Stimulated activated effector memory CD8-positive, alpha-beta T cell treated with anti-CD3 and anti-CD28 coated beads, Interleukin-12 subunit alpha, Interleukin-12 subunit beta, amount 100 ng/mL, for 72 hours (primary cell): ENCODE measurements at regions not wholly inside any gene's neighbourhood (a gene's known extent, or its start where the extent isn't known, plus 50 kb on each side); places are given as distances from the start of the nearest gene placed in this dataset.

ENCODE experiments used
- ATAC-seq: fragments of 150-1000 bp; cut with Tn5 transposase; 2 replicates; pipeline ENCODE4 v1.10.0; 2021
- DNase-seq, 2 donors: peaks; one replicate each; pipeline ENCODE4 v3.0.0; 2021 to 2022; ENCODE audit warnings: low spot score in 2 of 2
- H3K27ac Mint-ChIP-seq: one replicate; pipeline ENCODE4 v1.8.0; 2022; ENCODE audit warnings: mild to moderate bottlenecking, mixed read lengths
- H3K36me3 Mint-ChIP-seq: one replicate; pipeline ENCODE4 v1.8.0; 2022; ENCODE audit warnings: mild to moderate bottlenecking, mixed read lengths
- H3K4me1 Mint-ChIP-seq: one replicate; pipeline ENCODE4 v1.8.0; 2022; ENCODE audit warnings: mixed read lengths
- H3K4me3 Mint-ChIP-seq: one replicate; pipeline ENCODE4 v1.8.0; 2022; ENCODE audit warnings: mild to moderate bottlenecking, mixed read lengths
- H3K9me3 Mint-ChIP-seq: one replicate; pipeline ENCODE4 v1.8.0; 2022; ENCODE audit warnings: mixed read lengths

DNA sequence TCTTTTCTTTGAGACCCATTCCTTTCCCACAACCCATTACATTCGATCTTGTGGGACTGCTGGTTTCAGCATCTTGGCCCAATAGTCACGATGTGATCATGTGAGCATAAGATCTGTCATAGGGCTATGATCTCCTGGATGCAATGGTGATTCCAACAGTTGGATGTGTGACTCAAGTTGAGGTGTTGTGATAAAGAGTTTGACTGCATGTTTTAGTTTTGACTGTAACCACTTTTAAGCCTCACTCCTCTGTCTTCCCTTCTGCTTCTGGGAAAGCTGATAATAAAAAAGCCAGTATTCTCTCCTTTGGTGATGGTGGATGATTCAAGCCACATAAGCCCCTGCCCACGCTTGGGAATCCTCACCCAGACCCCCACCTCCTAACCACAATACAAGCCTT is 117.0 kb upstream of the ASCC3 start:
- Mint-ChIP-seq H3K4me3 (no peak overlapping the region), H3K4me1 (no peaks in the 10 kb centered on the region), H3K36me3 (no peaks in the 10 kb centered on the region), H3K9me3 (peaks cover 3% of the 10 kb centered on the region), H3K27ac (no peak overlapping the region)
- DNase-seq (no peak), ATAC-seq (no peak)

GRCh38 chr6:100999034-100999597 is 118.0 kb upstream of the ASCC3 start:
- H3K36me3 Mint-ChIP-seq: no peaks in the 10 kb centered on the region
- DNase-seq (no peak), ATAC-seq (no peak)
- H3K4me1 Mint-ChIP-seq: no peaks in the 10 kb centered on the region
- H3K9me3 Mint-ChIP-seq: peaks cover 3% of the 10 kb centered on the region
- no peak overlapping the region for H3K27ac Mint-ChIP-seq
- no peak overlapping the region for H3K4me3 Mint-ChIP-seq

- peaks cover 3% of the 10 kb centered on the region for H3K9me3 Mint-ChIP-seq
- ATAC-seq (no peak), DNase-seq (no peak)
- H3K27ac Mint-ChIP-seq: no peak overlapping the region
- no peak overlapping the region for H3K4me3 Mint-ChIP-seq
- no peaks in the 10 kb centered on the region for H3K4me1 Mint-ChIP-seq
- H3K36me3 Mint-ChIP-seq: no peaks in the 10 kb centered on the region
These were observed 119.2 kb upstream of the ASCC3 start for GRCh38 chr6:101000341-101000740.

GRCh38 chr6:101001012-101001411 is 119.9 kb upstream of the ASCC3 start:
- ATAC-seq: no peak
- Mint-ChIP-seq H3K4me1 (no peaks in the 10 kb centered on the region), H3K4me3 (no peak overlapping the region), H3K36me3 (no peaks in the 10 kb centered on the region), H3K9me3 (peaks cover 3% of the 10 kb centered on the region), H3K27ac (no peak overlapping the region)
- DNase-seq: no peak

DNA sequence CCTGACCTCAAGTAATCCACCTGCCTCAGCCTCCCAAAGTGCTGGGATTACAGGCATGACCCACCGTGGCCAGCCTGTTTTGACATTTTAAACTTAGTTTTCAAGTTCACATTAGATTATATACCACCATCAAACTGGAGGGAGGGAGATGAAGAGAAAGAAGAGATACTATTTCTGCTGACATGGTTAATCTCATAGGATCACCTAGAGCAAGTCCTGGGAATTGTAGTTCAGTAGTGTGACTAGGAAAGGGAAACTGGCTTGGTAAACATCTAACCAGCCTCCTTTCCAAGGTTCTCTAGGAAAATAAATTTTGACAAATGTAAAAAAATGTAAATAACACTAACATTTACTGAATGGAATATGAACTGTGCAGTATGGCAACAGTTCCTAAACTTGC is 120.5 kb upstream of the ASCC3 start:
- H3K36me3 Mint-ChIP-seq: no peaks in the 10 kb centered on the region
- DNase-seq (no peak), ATAC-seq (no peak)
- H3K9me3 Mint-ChIP-seq: peaks cover 3% of the 10 kb centered on the region
- H3K4me3 Mint-ChIP-seq: no peak overlapping the region
- H3K4me1 Mint-ChIP-seq: no peaks in the 10 kb centered on the region
- H3K27ac Mint-ChIP-seq: no peak overlapping the region

DNA sequence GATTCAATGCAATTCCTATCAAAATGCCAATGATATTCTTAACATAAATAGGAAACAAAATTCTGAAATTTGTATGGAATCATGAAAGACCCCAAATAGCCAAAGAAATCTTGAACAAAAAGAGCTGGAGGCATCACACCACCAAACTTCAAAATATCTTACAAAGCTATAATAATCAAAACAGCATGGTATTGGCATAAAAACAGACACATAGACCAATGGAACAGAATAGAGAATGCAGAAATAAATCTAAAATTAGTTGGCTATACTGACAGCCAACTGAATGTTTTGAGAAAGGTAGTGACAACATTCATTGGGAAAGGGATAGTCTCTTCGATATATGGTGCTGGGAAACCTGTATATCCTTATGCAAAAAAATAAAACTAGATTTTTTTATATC is 121.9 kb upstream of the ASCC3 start:
- Mint-ChIP-seq H3K9me3 (peaks cover 3% of the 10 kb centered on the region), H3K4me3 (no peak overlapping the region), H3K4me1 (no peaks in the 10 kb centered on the region), H3K27ac (no peak overlapping the region), H3K36me3 (no peaks in the 10 kb centered on the region)
- ATAC-seq (no peak), DNase-seq (no peak)

DNA sequence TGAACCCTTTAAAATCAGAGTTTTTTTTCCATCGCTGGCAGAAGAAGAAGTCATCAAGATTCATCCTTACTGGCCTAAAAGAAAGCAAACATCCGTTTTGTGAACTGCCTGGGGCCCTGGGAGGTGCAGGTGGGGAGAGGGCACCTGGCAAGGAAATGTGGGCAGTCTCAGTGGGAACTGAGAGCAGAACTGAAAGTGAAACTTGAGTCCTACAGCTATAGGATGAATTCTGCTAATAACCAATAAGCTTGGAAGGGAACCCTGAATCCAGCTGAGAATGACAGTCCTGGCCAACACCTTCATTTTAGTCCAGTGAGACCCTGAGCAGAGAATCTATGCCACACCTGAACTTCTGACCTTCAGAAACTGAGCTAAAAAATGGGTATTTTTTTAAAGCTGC is 130.1 kb upstream of the ASCC3 start:
- no peak for DNase-seq
- no peaks in the 10 kb centered on the region for H3K9me3 Mint-ChIP-seq
- H3K36me3 Mint-ChIP-seq: no peaks in the 10 kb centered on the region
- peak overlapping the region; percentile 23 for H3K4me3 Mint-ChIP-seq
- peak; percentile 44 for ATAC-seq
- peaks cover 12% of the 10 kb centered on the region for H3K4me1 Mint-ChIP-seq
- H3K27ac Mint-ChIP-seq: no peak overlapping the region

DNA sequence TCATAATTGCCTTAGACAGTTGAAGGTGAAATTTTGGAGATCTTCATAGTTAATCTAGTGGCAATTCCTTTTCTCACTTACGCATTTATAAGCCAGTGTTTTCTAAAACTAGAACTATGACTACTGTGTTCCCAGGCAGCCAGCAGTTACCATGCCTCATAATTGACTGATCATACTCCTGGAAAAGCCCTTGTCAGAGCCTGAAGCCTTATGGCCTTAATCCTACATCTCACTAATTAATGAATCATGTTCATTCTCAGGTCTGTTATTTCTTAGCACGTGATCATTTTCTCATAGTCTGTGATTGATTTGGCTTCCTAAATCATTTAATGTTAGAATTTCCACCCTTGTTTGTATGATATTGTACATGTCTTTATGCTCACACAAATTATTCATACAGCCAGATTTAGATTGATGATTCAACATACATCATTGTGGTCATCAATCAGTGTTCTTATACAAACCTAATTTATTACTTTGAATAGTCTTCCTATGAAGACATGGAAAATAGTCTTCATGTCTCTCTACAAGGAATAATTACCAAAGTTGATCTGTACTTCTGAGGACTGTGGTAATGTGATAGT is 132.6 kb upstream of the ASCC3 start:
- Mint-ChIP-seq H3K27ac (no peak overlapping the region), H3K9me3 (no peaks in the 10 kb centered on the region), H3K4me3 (no peak overlapping the region), H3K4me1 (peaks cover 12% of the 10 kb centered on the region), H3K36me3 (no peaks in the 10 kb centered on the region)
- ATAC-seq (no peak), DNase-seq (no peak)

DNA sequence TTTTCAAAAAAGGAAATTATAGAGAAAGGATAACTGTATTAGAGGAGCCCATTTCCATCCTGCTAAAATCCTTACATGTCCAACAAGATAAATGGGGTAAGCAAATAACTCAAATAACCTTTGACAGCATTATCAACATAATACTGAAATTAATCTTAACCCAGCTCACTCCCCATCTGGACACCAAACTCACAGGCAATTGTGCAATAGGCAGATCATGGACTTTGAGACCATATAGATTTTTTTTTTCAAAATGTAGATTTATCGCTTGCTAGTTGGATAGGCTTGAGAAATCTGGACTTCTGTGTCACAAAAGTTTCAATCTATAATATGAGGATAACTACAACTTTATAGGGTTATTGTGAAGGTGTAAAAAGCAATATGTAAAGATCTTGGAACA is 134.4 kb upstream of the ASCC3 start:
- H3K4me1 Mint-ChIP-seq: peaks cover 12% of the 10 kb centered on the region
- H3K27ac Mint-ChIP-seq: no peak overlapping the region
- no peaks in the 10 kb centered on the region for H3K9me3 Mint-ChIP-seq
- ATAC-seq: no peak
- H3K4me3 Mint-ChIP-seq: no peak overlapping the region
- no peak for DNase-seq
- H3K36me3 Mint-ChIP-seq: no peaks in the 10 kb centered on the region

GRCh38 chr6:101016163-101016562 is 135.0 kb upstream of the ASCC3 start:
- Mint-ChIP-seq H3K27ac (no peak overlapping the region), H3K36me3 (no peaks in the 10 kb centered on the region), H3K9me3 (no peaks in the 10 kb centered on the region), H3K4me3 (no peak overlapping the region), H3K4me1 (peaks cover 7% of the 10 kb centered on the region)
- no peak for DNase-seq
- ATAC-seq: no peak

- DNase-seq (no peak), ATAC-seq (no peak)
- Mint-ChIP-seq H3K36me3 (no peaks in the 10 kb centered on the region), H3K9me3 (no peaks in the 10 kb centered on the region), H3K27ac (no peak overlapping the region), H3K4me1 (no peaks in the 10 kb centered on the region), H3K4me3 (no peak overlapping the region)
These were observed 137.0 kb upstream of the ASCC3 start for GRCh38 chr6:101018157-101018556.

GRCh38 chr6:101021504-101021903 is 140.4 kb upstream of the ASCC3 start:
- ATAC-seq (no peak), DNase-seq (no peak)
- no peaks in the 10 kb centered on the region for H3K36me3 Mint-ChIP-seq
- H3K27ac Mint-ChIP-seq: no peak overlapping the region
- H3K4me1 Mint-ChIP-seq: no peaks in the 10 kb centered on the region
- no peak overlapping the region for H3K4me3 Mint-ChIP-seq
- H3K9me3 Mint-ChIP-seq: no peaks in the 10 kb centered on the region

- peaks cover 5% of the 10 kb centered on the region for H3K9me3 Mint-ChIP-seq
- no peaks in the 10 kb centered on the region for H3K4me1 Mint-ChIP-seq
- H3K4me3 Mint-ChIP-seq: no peak overlapping the region
- ATAC-seq: no peak
- no peaks in the 10 kb centered on the region for H3K36me3 Mint-ChIP-seq
- no peak overlapping the region for H3K27ac Mint-ChIP-seq
- DNase-seq: no peak
These were observed 161.8 kb upstream of the ASCC3 start for GRCh38 chr6:101042966-101043365.

DNA sequence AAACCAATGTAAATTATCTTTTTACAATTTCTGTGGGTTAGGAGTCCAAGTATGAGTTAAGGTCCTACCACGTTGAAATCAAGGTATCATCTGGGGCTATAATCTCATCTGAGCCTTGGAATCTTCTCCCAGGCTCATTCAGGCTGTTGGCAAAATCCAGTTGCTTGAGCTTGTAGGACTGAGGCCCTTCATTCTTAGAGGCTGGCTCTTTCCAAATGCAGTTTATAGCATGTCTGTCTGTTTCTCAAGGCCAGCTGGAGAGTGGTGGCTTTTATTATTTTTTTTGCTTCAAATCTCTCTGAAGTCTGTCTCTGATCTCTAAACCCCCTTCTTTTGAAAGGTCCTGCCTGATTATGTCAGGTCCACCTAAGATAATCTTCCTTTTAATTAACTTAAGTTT is 177.2 kb upstream of the ASCC3 start:
- H3K4me3 Mint-ChIP-seq: no peak overlapping the region
- H3K27ac Mint-ChIP-seq: no peak overlapping the region
- ATAC-seq: no peak
- H3K9me3 Mint-ChIP-seq: peaks cover 3% of the 10 kb centered on the region
- no peak for DNase-seq
- no peaks in the 10 kb centered on the region for H3K36me3 Mint-ChIP-seq
- no peaks in the 10 kb centered on the region for H3K4me1 Mint-ChIP-seq

- H3K4me3 Mint-ChIP-seq: no peak overlapping the region
- DNase-seq (no peak), ATAC-seq (no peak)
- H3K9me3 Mint-ChIP-seq: peaks cover 8% of the 10 kb centered on the region
- H3K36me3 Mint-ChIP-seq: no peaks in the 10 kb centered on the region
- no peak overlapping the region for H3K27ac Mint-ChIP-seq
- no peaks in the 10 kb centered on the region for H3K4me1 Mint-ChIP-seq
These were observed 185.4 kb upstream of the ASCC3 start for GRCh38 chr6:101066481-101066880.

- Mint-ChIP-seq H3K4me1 (no peaks in the 10 kb centered on the region), H3K4me3 (no peak overlapping the region), H3K36me3 (no peaks in the 10 kb centered on the region), H3K27ac (no peak overlapping the region), H3K9me3 (peaks cover 6% of the 10 kb centered on the region)
- DNase-seq: no peak
- no peak for ATAC-seq
These were observed 188.2 kb upstream of the ASCC3 start for GRCh38 chr6:101069191-101069795.
